OCI-M2 (cell line): ENCODE measurements at regions not wholly inside any gene's neighbourhood (a gene's known extent, or its start where the extent isn't known, plus 50 kb on each side); places are given as distances from the start of the nearest gene placed in this dataset.
"Not testable (repeated sequence)": the region's sequence is repeated elsewhere in the genome, so short reads cannot be mapped to it uniquely, and the experiment has no call there.

ENCODE experiments used
- DNase-seq: peaks from one replicate; lab custom pipeline; 2025; ENCODE audit not compliant: unreplicated experiment; lab: John Stamatoyannopoulos, UW

GRCh38 chr12:92436856-92437255, 265.9 kb upstream of the PLEKHG7 start:
- no peak for DNase-seq

GRCh38 chr12:92434607-92435025, 268.2 kb upstream of the PLEKHG7 start:
- no peak for DNase-seq

- DNase-seq = no peak
Measured at GRCh38 chr12:92432724-92433441, 269.9 kb upstream of the PLEKHG7 start.

- no peak for DNase-seq
Measured at GRCh38 chr12:92431146-92431545, 271.6 kb upstream of the PLEKHG7 start.

GRCh38 chr12:92426332-92426731, 276.5 kb upstream of the PLEKHG7 start:
- DNase-seq = no peak

GRCh38 chr12:92425165-92425564, 277.6 kb upstream of the PLEKHG7 start:
- no peak for DNase-seq

GRCh38 chr12:92424338-92424737, 278.5 kb upstream of the PLEKHG7 start:
- no peak for DNase-seq

- DNase-seq = no peak
Measured at GRCh38 chr12:92421701-92422100, 276.1 kb upstream of the BTG1 start.

GRCh38 chr12:92421042-92421441, 275.4 kb upstream of the BTG1 start:
- DNase-seq = no peak

- no peak for DNase-seq
Measured at GRCh38 chr12:92419201-92419600, 273.6 kb upstream of the BTG1 start.

GRCh38 chr12:92418381-92418780, 272.7 kb upstream of the BTG1 start:
- no peak for DNase-seq

GRCh38 chr12:92417373-92417772, 271.7 kb upstream of the BTG1 start:
- DNase-seq = no peak

- DNase-seq = no peak
Measured at GRCh38 chr12:92416385-92416812, 270.8 kb upstream of the BTG1 start.

- DNase-seq = no peak
Measured at GRCh38 chr12:92414170-92415070, 268.8 kb upstream of the BTG1 start.

- no peak for DNase-seq
Measured at GRCh38 chr12:92413286-92413685, 267.6 kb upstream of the BTG1 start.

- no peak for DNase-seq
Measured at GRCh38 chr12:92412856-92413255, 267.2 kb upstream of the BTG1 start.

- DNase-seq = no peak
Measured at GRCh38 chr12:92411687-92412086, 266.0 kb upstream of the BTG1 start.

GRCh38 chr12:92408072-92408900, 262.6 kb upstream of the BTG1 start:
- DNase-seq = no peak

- DNase-seq = not testable (repeated sequence)
Measured at GRCh38 chr12:92406404-92407070, 260.9 kb upstream of the BTG1 start.

- not testable (repeated sequence) for DNase-seq
Measured at GRCh38 chr12:92405801-92406251, 260.2 kb upstream of the BTG1 start.

- no peak for DNase-seq
Measured at GRCh38 chr12:92404921-92405320, 259.3 kb upstream of the BTG1 start.
